ENCODE measurements at regions not wholly inside any gene's neighbourhood (a gene's known extent, or its start where the extent isn't known, plus 50 kb on each side); places are given as distances from the start of the nearest gene placed in this dataset.

DNA sequence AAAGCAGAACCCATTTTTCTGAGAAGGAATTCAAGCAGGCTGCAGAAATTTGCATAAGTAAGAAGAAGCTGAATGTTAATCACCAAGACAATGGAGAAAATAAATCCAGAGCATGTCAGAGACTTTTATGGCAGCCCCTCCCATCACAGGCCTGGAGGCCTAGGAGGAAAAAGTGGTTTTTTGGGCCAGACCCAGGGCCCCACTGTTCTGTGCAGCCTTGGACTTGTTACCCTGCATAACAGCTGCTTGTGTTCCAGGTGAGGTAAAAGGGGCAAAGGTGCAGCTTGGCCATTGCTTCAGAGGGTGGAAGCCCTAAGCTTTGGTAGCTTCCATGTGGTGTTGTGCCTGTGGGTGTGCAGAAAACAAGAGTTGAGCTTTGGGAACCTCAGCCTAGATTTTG is 1516.2 kb upstream of the PCDH10 start (continued):
- no peak for TF ChIP-seq ZFP30 (CRISPR knock-in tag; IDR thresholded peaks at IDR 0.05)
- TF ChIP-seq PPARA (CRISPR knock-in tag; IDR thresholded peaks at IDR 0.05; ENCODE audit: borderline replicate concordance): no peak

DNA sequence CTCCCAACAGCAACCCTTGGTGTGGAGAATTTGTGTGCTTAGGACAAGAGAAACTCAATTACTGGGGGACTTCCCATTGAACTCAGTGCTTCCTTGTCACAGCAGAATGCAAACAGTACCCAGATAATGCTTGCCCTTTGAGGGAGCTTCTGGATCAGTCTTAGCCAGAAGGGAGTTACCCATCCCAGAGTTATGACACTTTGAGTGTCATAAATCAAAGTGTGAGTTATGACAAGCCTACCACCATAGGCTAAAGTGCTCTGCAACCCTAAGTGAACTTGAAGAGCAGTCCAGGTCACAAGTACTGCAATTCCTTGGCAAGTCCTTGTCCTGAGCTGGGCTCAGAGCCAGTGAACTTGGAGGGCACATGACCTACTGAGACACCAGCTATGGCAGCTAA is 1513.9 kb upstream of the PCDH10 start:
- no peak for ATAC-seq
- TF ChIP-seq ZNF70 (CRISPR knock-in tag; IDR thresholded peaks at IDR 0.05) (no peak), SNAI2 (CRISPR knock-in tag; IDR thresholded peaks at IDR 0.05) (no peak), ESRRG (CRISPR knock-in tag; IDR thresholded peaks at IDR 0.05) (no peak), CSDC2 (CRISPR knock-in tag; IDR thresholded peaks at IDR 0.05) (no peak), ZNF565 (CRISPR knock-in tag; conservative IDR thresholded peaks at IDR 0.05; ENCODE audit: low read depth) (no peak), TOX (CRISPR knock-in tag; IDR thresholded peaks at IDR 0.05; ENCODE audit: borderline replicate concordance) (no peak), ZFP30 (CRISPR knock-in tag; IDR thresholded peaks at IDR 0.05) (no peak), TCF4 (CRISPR knock-in tag; IDR thresholded peaks at IDR 0.05; ENCODE audit: borderline replicate concordance) (no peak), GLIS3 (CRISPR knock-in tag; IDR thresholded peaks at IDR 0.05) (no peak), ZNF8 (CRISPR knock-in tag; IDR thresholded peaks at IDR 0.05) (no peak), ARNTL (CRISPR knock-in tag; IDR thresholded peaks at IDR 0.05; ENCODE audit: borderline replicate concordance, low read depth) (no peak), PPARA (CRISPR knock-in tag; IDR thresholded peaks at IDR 0.05; ENCODE audit: borderline replicate concordance) (no peak), ZC3H10 (CRISPR knock-in tag; IDR thresholded peaks at IDR 0.05) (no peak), OSR1 (CRISPR knock-in tag; IDR thresholded peaks at IDR 0.05) (no peak)
- TF ChIP-seq, protein P1, sequence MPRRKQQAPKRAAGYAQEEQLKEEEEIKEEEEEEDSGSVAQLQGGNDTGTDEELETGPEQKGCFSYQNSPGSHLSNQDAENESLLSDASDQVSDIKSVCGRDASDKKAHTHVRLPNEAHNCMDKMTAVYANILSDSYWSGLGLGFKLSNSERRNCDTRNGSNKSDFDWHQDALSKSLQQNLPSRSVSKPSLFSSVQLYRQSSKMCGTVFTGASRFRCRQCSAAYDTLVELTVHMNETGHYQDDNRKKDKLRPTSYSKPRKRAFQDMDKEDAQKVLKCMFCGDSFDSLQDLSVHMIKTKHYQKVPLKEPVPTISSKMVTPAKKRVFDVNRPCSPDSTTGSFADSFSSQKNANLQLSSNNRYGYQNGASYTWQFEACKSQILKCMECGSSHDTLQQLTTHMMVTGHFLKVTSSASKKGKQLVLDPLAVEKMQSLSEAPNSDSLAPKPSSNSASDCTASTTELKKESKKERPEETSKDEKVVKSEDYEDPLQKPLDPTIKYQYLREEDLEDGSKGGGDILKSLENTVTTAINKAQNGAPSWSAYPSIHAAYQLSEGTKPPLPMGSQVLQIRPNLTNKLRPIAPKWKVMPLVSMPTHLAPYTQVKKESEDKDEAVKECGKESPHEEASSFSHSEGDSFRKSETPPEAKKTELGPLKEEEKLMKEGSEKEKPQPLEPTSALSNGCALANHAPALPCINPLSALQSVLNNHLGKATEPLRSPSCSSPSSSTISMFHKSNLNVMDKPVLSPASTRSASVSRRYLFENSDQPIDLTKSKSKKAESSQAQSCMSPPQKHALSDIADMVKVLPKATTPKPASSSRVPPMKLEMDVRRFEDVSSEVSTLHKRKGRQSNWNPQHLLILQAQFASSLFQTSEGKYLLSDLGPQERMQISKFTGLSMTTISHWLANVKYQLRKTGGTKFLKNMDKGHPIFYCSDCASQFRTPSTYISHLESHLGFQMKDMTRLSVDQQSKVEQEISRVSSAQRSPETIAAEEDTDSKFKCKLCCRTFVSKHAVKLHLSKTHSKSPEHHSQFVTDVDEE (CRISPR knock-in tag; IDR thresholded peaks at IDR 0.05): no peak
- TF ChIP-seq, protein P2, sequence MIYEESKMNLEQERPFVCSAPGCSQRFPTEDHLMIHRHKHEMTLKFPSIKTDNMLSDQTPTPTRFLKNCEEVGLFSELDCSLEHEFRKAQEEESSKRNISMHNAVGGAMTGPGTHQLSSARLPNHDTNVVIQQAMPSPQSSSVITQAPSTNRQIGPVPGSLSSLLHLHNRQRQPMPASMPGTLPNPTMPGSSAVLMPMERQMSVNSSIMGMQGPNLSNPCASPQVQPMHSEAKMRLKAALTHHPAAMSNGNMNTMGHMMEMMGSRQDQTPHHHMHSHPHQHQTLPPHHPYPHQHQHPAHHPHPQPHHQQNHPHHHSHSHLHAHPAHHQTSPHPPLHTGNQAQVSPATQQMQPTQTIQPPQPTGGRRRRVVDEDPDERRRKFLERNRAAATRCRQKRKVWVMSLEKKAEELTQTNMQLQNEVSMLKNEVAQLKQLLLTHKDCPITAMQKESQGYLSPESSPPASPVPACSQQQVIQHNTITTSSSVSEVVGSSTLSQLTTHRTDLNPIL (CRISPR knock-in tag; IDR thresholded peaks at IDR 0.05; ENCODE audit: low read depth): no peak
- TF ChIP-seq, protein P3, sequence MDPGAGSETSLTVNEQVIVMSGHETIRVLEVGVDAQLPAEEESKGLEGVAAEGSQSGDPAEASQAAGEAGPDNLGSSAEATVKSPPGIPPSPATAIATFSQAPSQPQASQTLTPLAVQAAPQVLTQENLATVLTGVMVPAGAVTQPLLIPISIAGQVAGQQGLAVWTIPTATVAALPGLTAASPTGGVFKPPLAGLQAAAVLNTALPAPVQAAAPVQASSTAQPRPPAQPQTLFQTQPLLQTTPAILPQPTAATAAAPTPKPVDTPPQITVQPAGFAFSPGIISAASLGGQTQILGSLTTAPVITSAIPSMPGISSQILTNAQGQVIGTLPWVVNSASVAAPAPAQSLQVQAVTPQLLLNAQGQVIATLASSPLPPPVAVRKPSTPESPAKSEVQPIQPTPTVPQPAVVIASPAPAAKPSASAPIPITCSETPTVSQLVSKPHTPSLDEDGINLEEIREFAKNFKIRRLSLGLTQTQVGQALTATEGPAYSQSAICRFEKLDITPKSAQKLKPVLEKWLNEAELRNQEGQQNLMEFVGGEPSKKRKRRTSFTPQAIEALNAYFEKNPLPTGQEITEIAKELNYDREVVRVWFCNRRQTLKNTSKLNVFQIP (CRISPR knock-in tag; IDR thresholded peaks at IDR 0.05; ENCODE audit: borderline replicate concordance, low read depth): no peak
- TF ChIP-seq, protein P4, sequence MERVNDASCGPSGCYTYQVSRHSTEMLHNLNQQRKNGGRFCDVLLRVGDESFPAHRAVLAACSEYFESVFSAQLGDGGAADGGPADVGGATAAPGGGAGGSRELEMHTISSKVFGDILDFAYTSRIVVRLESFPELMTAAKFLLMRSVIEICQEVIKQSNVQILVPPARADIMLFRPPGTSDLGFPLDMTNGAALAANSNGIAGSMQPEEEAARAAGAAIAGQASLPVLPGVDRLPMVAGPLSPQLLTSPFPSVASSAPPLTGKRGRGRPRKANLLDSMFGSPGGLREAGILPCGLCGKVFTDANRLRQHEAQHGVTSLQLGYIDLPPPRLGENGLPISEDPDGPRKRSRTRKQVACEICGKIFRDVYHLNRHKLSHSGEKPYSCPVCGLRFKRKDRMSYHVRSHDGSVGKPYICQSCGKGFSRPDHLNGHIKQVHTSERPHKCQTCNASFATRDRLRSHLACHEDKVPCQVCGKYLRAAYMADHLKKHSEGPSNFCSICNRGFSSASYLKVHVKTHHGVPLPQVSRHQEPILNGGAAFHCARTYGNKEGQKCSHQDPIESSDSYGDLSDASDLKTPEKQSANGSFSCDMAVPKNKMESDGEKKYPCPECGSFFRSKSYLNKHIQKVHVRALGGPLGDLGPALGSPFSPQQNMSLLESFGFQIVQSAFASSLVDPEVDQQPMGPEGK (CRISPR knock-in tag; IDR thresholded peaks at IDR 0.05; ENCODE audit: borderline replicate concordance): no peak
- TF ChIP-seq, protein P5, sequence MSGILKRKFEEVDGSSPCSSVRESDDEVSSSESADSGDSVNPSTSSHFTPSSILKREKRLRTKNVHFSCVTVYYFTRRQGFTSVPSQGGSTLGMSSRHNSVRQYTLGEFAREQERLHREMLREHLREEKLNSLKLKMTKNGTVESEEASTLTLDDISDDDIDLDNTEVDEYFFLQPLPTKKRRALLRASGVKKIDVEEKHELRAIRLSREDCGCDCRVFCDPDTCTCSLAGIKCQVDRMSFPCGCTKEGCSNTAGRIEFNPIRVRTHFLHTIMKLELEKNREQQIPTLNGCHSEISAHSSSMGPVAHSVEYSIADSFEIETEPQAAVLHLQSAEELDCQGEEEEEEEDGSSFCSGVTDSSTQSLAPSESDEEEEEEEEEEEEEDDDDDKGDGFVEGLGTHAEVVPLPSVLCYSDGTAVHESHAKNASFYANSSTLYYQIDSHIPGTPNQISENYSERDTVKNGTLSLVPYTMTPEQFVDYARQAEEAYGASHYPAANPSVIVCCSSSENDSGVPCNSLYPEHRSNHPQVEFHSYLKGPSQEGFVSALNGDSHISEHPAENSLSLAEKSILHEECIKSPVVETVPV (CRISPR knock-in tag; IDR thresholded peaks at IDR 0.05): no peak

DNA sequence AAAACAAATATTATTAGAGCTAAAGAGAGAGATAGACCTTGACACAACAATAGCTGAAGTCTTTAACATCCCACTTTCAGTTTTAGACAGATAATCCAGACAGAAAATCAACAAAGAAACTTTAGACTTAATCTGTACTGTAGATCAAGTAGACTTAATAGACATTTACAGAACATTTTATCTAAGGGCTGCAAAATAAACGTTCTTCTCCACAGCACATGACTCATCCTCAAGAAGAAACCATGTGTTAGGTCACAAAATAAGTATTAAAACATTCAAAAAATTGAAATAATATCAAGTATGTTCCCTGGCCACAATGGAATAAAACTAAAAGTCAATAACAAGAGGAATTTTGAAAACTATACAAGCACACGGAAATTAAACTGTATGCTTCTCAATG is 1510.3 kb upstream of the PCDH10 start:
- ATAC-seq: no peak
- TF ChIP-seq ESRRG (CRISPR knock-in tag; IDR thresholded peaks at IDR 0.05) (no peak), OSR1 (CRISPR knock-in tag; IDR thresholded peaks at IDR 0.05) (no peak), ZC3H10 (CRISPR knock-in tag; IDR thresholded peaks at IDR 0.05) (no peak), ZNF8 (CRISPR knock-in tag; IDR thresholded peaks at IDR 0.05) (no peak), CSDC2 (CRISPR knock-in tag; IDR thresholded peaks at IDR 0.05) (no peak), RARB (CRISPR knock-in tag; IDR thresholded peaks at IDR 0.05) (no peak), PPARA (CRISPR knock-in tag; IDR thresholded peaks at IDR 0.05; ENCODE audit: borderline replicate concordance) (no peak), TCF4 (CRISPR knock-in tag; IDR thresholded peaks at IDR 0.05; ENCODE audit: borderline replicate concordance) (no peak), GLIS3 (CRISPR knock-in tag; IDR thresholded peaks at IDR 0.05) (no peak), ZFP30 (CRISPR knock-in tag; IDR thresholded peaks at IDR 0.05) (no peak), TOX (CRISPR knock-in tag; IDR thresholded peaks at IDR 0.05; ENCODE audit: borderline replicate concordance) (no peak), ZNF565 (CRISPR knock-in tag; conservative IDR thresholded peaks at IDR 0.05; ENCODE audit: low read depth) (no peak), BACH2 (CRISPR knock-in tag; IDR thresholded peaks at IDR 0.05; ENCODE audit: borderline replicate concordance) (no peak)
- TF ChIP-seq, protein P1 (CRISPR knock-in tag; IDR thresholded peaks at IDR 0.05): no peak
- TF ChIP-seq, protein P2 (CRISPR knock-in tag; IDR thresholded peaks at IDR 0.05; ENCODE audit: low read depth): no peak
- TF ChIP-seq, protein P5 (CRISPR knock-in tag; IDR thresholded peaks at IDR 0.05): no peak
